A673 (cell line): ENCODE measurements at regions not wholly inside any gene's neighbourhood (a gene's known extent, or its start where the extent isn't known, plus 50 kb on each side); places are given as distances from the start of the nearest gene placed in this dataset.

ENCODE experiments used
- CTCF ChIP-seq: fragments of 300-800, 200-600 bp; sonication (generic); conservative IDR thresholded peaks from 2 replicates; pipeline ENCODE4 v1.5.1; 2017; ENCODE audit warnings: low read depth, mild to moderate bottlenecking, antibody characterized with exemption, low read length, moderate library complexity, mixed read lengths
- EZH2 ChIP-seq: fragments of 200-600 bp; sonication (generic); IDR thresholded peaks from 2 replicates; pipeline ENCODE4 v1.6.1; 2017; ENCODE audit warnings: borderline replicate concordance, low read depth, mild to moderate bottlenecking, mixed read lengths, antibody characterized with exemption, low read length; ENCODE audit not compliant: poor library complexity, severe bottlenecking

GRCh38 chr5:130875656-130876055 lies 289.4 kb downstream of the HINT1 start:
- TF ChIP-seq CTCF (no peak), EZH2 (no peak)
